ENCODE measurements at regions not wholly inside any gene's neighbourhood (a gene's known extent, or its start where the extent isn't known, plus 50 kb on each side); places are given as distances from the start of the nearest gene placed in this dataset.

- TF ChIP-seq SP1 (IDR thresholded peaks at IDR 0.05) (no peak), ARNT (IDR thresholded peaks at IDR 0.05) (no peak), HDGF (IDR thresholded peaks at IDR 0.05; ENCODE audit: borderline replicate concordance) (no peak), TARDBP (IDR thresholded peaks at IDR 0.05) (no peak), FOXK2 (IDR thresholded peaks at IDR 0.05) (no peak), ELF4 (IDR thresholded peaks at IDR 0.05) (no peak), NFRKB (IDR thresholded peaks at IDR 0.05) (no peak), BHLHE40 (IDR thresholded peaks at IDR 0.05; ENCODE audit: borderline replicate concordance) (no peak), L3MBTL2 (conservative IDR thresholded peaks at IDR 0.05) (no peak)
Observed at GRCh38 chr17:79353548-79353947, 257.3 kb downstream of the RBFOX3 start.
